SU-DHL-6 (cell line): ENCODE measurements at regions not wholly inside any gene's neighbourhood (a gene's known extent, or its start where the extent isn't known, plus 50 kb on each side); places are given as distances from the start of the nearest gene placed in this dataset.

Source experiments
- H2AFZ ChIP-seq: fragments of 200-600 bp; sonication (generic); 2 replicates; pipeline ENCODE4 v1.6.1; 2014; ENCODE audit warnings: low read depth, mild to moderate bottlenecking, moderate library complexity, mixed read lengths, antibody characterized with exemption, low read length; ENCODE audit not compliant: severe bottlenecking
- H3F3A ChIP-seq: fragments of 200-600 bp; shearing (Covaris generic); 2 replicates; pipeline ENCODE4 v1.6.0; 2016; ENCODE audit warnings: antibody characterized with exemption, mild to moderate bottlenecking; ENCODE audit not compliant: insufficient read depth
- H3K27ac ChIP-seq: fragments of 200-600 bp; sonication (generic); 2 replicates; pipeline ENCODE4 v1.5.1; 2016; ENCODE audit warnings: low read depth, mild to moderate bottlenecking, low read length, moderate library complexity, mixed read lengths
- H3K27me3 ChIP-seq: fragments of 200-600 bp; sonication (generic), shearing (Covaris generic); 2 replicates; pipeline ENCODE4 v1.6.0; 2014; ENCODE audit warnings: mild to moderate bottlenecking, low read length
- H3K36me3 ChIP-seq: fragments of 200-600 bp; sonication (generic); 2 replicates; pipeline ENCODE4 v1.6.1; 2014; ENCODE audit warnings: mild to moderate bottlenecking, low read length, mixed read lengths
- H3K4me2 ChIP-seq: fragments of 300-600, 200-600 bp; shearing (Covaris generic), sonication (generic); 2 replicates; pipeline ENCODE4 v1.6.0; 2014; ENCODE audit warnings: low read length, low read depth, mild to moderate bottlenecking; ENCODE audit not compliant: poor library complexity, severe bottlenecking
- H3K4me3 ChIP-seq: fragments of 200-600 bp; sonication (generic); 2 replicates; pipeline ENCODE4 v1.5.1; 2014; ENCODE audit warnings: antibody characterized with exemption, low read length, mild to moderate bottlenecking, mixed read lengths; ENCODE audit not compliant: insufficient read depth, poor library complexity, severe bottlenecking
- H3K79me2 ChIP-seq: fragments of 200-600 bp; sonication (generic); 2 replicates; pipeline ENCODE4 v1.6.1; 2014; ENCODE audit warnings: mild to moderate bottlenecking, low read length, moderate library complexity; ENCODE audit not compliant: insufficient read depth
- H3K9ac ChIP-seq: fragments of 200-600 bp; sonication (generic); 2 replicates; pipeline ENCODE4 v1.7.0; 2014; ENCODE audit warnings: mild to moderate bottlenecking, low read length
- H3K9me2 ChIP-seq: fragments of 200-600 bp; sonication (generic); replicated peaks from 2 replicates; pipeline ENCODE4 v1.6.1; 2014; ENCODE audit warnings: low read length; ENCODE audit not compliant: insufficient read depth
- H3K9me3 ChIP-seq: fragments of 200-600 bp; sonication (generic); 2 replicates; pipeline ENCODE4 v1.6.1; 2014; ENCODE audit warnings: low read length, mixed read lengths; ENCODE audit not compliant: insufficient read depth
- H4K20me1 ChIP-seq: fragments of 200-600 bp; sonication (generic); 2 replicates; pipeline ENCODE4 v1.6.1; 2014; ENCODE audit warnings: low read depth, mild to moderate bottlenecking, antibody characterized with exemption, low read length, moderate library complexity, mixed read lengths
- CTCF ChIP-seq: fragments of 200-600 bp; sonication (generic); IDR thresholded peaks from one replicate; pipeline ENCODE4 v1.5.1; 2017; ENCODE audit warnings: antibody characterized with exemption, mild to moderate bottlenecking, low read length, moderate library complexity; ENCODE audit not compliant: insufficient read depth, poor library complexity, severe bottlenecking
- EZH2phosphoT487 ChIP-seq: fragments of 200-600 bp; sonication (generic), shearing (Covaris generic); conservative IDR thresholded peaks from 2 replicates; pipeline ENCODE4 v1.6.1; 2018; ENCODE audit warnings: mild to moderate bottlenecking, antibody characterized with exemption, low read length, moderate library complexity, mixed read lengths

DNA sequence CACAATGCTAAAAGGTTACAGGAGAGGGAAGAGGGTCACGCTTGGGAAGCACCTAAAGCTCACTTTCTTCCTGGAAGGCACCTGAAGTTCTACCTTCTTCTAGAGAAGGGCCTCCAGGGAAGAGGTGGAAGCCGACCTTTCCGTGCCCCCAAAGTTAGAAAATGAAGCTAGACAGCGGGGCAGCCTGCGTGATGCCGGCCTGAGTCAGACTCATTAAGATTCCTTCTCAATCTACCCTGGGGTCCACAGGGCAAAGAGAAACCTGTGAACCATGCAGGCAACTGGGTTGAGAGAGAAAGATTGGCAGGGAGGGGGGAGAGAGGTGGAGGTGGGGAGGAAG, 54.8 kb upstream of the CCDC167 start:
- Histone ChIP-seq H3K27me3 (no peaks in the 10 kb centered on the region; the same call in 1 of the 2 replicates), H3K79me2 (no peaks in the 10 kb centered on the region), H3F3A (no peaks in the 10 kb centered on the region), H3K9ac (no peak overlapping the region), H3K36me3 (no peaks in the 10 kb centered on the region), H3K27ac (no peak overlapping the region), H4K20me1 (no peaks in the 10 kb centered on the region), H2AFZ (no peak overlapping the region), H3K4me2 (no peak overlapping the region), H3K4me3 (no peak overlapping the region), H3K9me3 (no peaks in the 10 kb centered on the region), H3K9me2 (no peaks in the 10 kb centered on the region)
- TF ChIP-seq EZH2phosphoT487: no peak
- no peak for TF ChIP-seq CTCF

DNA sequence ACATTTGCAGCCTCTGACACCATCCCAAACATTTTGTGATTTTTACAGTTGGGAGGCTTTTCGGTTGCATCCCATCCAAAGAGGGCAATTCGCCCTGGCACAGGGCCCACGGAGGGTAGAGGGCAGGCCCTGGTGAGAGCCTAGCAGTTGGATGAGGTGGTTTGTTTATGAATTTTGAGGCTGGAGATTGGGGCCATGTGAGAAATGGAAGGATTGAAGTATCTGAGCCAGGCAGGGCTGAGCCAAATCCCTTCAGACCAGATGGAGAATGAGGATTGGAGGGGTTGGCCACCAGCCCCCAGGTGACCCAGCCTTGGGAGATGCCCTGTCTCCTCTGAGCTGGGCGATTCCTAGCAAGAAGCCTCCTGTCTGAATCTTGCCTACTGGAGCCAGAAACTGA, 52.6 kb upstream of the CCDC167 start:
- H3K27me3 ChIP-seq: no peaks in the 10 kb centered on the region; the same call in 1 of the 2 replicates
- H3K9me3 ChIP-seq: no peaks in the 10 kb centered on the region
- no peak overlapping the region for H3K4me3 ChIP-seq
- no peaks in the 10 kb centered on the region for H4K20me1 ChIP-seq
- no peaks in the 10 kb centered on the region for H3K36me3 ChIP-seq
- no peak overlapping the region for H3K4me2 ChIP-seq
- H3K9me2 ChIP-seq: no peaks in the 10 kb centered on the region
- H3K79me2 ChIP-seq: no peaks in the 10 kb centered on the region
- no peak for TF ChIP-seq CTCF
- H3K27ac ChIP-seq: no peak overlapping the region
- H3K9ac ChIP-seq: no peak overlapping the region
- H3F3A ChIP-seq: no peaks in the 10 kb centered on the region
- H2AFZ ChIP-seq: no peak overlapping the region

- no peak overlapping the region for H3K4me2 ChIP-seq
- H3K36me3 ChIP-seq: no peaks in the 10 kb centered on the region
- no peak overlapping the region for H3K9ac ChIP-seq
- H3K27me3 ChIP-seq: no peaks in the 10 kb centered on the region; the same call in 1 of the 2 replicates
- no peak overlapping the region for H2AFZ ChIP-seq
- TF ChIP-seq EZH2phosphoT487 (no peak), CTCF (no peak)
- no peaks in the 10 kb centered on the region for H3K9me3 ChIP-seq
- no peaks in the 10 kb centered on the region for H3K79me2 ChIP-seq
- no peaks in the 10 kb centered on the region for H4K20me1 ChIP-seq
- no peaks in the 10 kb centered on the region for H3K9me2 ChIP-seq
- H3K4me3 ChIP-seq: no peak overlapping the region
- no peaks in the 10 kb centered on the region for H3F3A ChIP-seq
- H3K27ac ChIP-seq: no peak overlapping the region
Measured at GRCh38 chr6:37551867-37552266, 52.2 kb upstream of the CCDC167 start.

GRCh38 chr6:37551446-37551845, 51.8 kb upstream of the CCDC167 start:
- H3K79me2 ChIP-seq: no peaks in the 10 kb centered on the region
- H3K9me3 ChIP-seq: no peaks in the 10 kb centered on the region
- H4K20me1 ChIP-seq: no peaks in the 10 kb centered on the region
- no peak overlapping the region for H3K4me3 ChIP-seq
- H3K9me2 ChIP-seq: no peaks in the 10 kb centered on the region
- no peak overlapping the region for H3K4me2 ChIP-seq
- no peak overlapping the region for H3K27ac ChIP-seq
- no peak overlapping the region for H2AFZ ChIP-seq
- no peak for TF ChIP-seq CTCF
- no peaks in the 10 kb centered on the region for H3F3A ChIP-seq
- H3K27me3 ChIP-seq: no peaks in the 10 kb centered on the region; the same call in 1 of the 2 replicates
- no peaks in the 10 kb centered on the region for H3K36me3 ChIP-seq
- H3K9ac ChIP-seq: no peak overlapping the region
